Esophagus squamous epithelium (tissue), 5 donors: ENCODE measurements at regions not wholly inside any gene's neighbourhood (a gene's known extent, or its start where the extent isn't known, plus 50 kb on each side); places are given as distances from the start of the nearest gene placed in this dataset.

Source experiments
- DNase-seq: peaks from one replicate; lab custom pipeline; 2025; lab: John Stamatoyannopoulos, UW
- H3K27ac ChIP-seq, 4 donors: fragments of 200-600 bp; sonication (generic); one replicate each; pipeline ENCODE4 v1.5.1; 2016 to 2019; ENCODE audit warnings: mild to moderate bottlenecking in 1 of 4
- H3K27me3 ChIP-seq, 4 donors: fragments of 200-600 bp; sonication (generic); 1 replicate in 3 of 4; 2 replicates in 1 of 4; pipeline versions ENCODE4 v1.5.1 to v1.6.0; 2017 to 2021; ENCODE audit warnings: antibody characterized with exemption in 1 of 4
- H3K36me3 ChIP-seq, 3 donors: fragments of 200-600 bp; sonication (generic); one replicate each; pipeline ENCODE4 v1.5.1; 2016 to 2019
- H3K4me1 ChIP-seq, 3 donors: fragments of 200-600 bp; sonication (generic); one replicate each; pipeline ENCODE4 v1.5.1; 2017 to 2019
- H3K4me3 ChIP-seq, 4 donors: fragments of 200-600 bp; sonication (generic); 1 replicate in 3 of 4; 2 replicates in 1 of 4; pipeline ENCODE4 v1.5.1; 2016 to 2019; ENCODE audit warnings: mild to moderate bottlenecking in 2 of 4, moderate library complexity in 1 of 4
- H3K9me3 ChIP-seq, 3 donors: fragments of 200-600 bp; sonication (generic); one replicate each; pipeline ENCODE4 v1.5.1; 2016 to 2019
- CTCF ChIP-seq, 6 experiments: fragments of 450-650 bp in 4 of 6; fragments of 200-600 bp in 2 of 6; sonication (generic) in 2 of 6; IDR thresholded peaks; one replicate each; pipeline ENCODE4 v1.5.1; 2016 to 2019; ENCODE audit warnings: antibody characterized with exemption in 6 of 6, mild to moderate bottlenecking in 4 of 6, moderate library complexity in 4 of 6
- POLR2A ChIP-seq, 4 donors: fragments of 450-650 bp; IDR thresholded peaks; one replicate each; pipeline ENCODE4 v1.6.1; 2017; ENCODE audit warnings: antibody characterized with exemption in 4 of 4, mild to moderate bottlenecking in 4 of 4, moderate library complexity in 3 of 4
- WGBS, 2 donors: methylation state at CpG; one replicate each; pipeline ENCODE4 v1.1.5; 2018; 5-methylcytosine and 5-hydroxymethylcytosine counted together
- intact Hi-C: fragments of 100-400 bp; cut with DNase I; formaldehyde crosslinking; loops from one replicate; pipeline ENCODE4 v1.15.0; 2022
- donor health status: DM: yes; HTN: yes; CAD: no.

GRCh38 chr5:61882901-61883500 lies 423.0 kb upstream of the KIF2A start:
- no peaks in the 10 kb centered on the region for H3K27me3 ChIP-seq
- WGBS, 2 donors = 80 to 82% methylated on average over 9 of the region's 9 CpGs

DNA sequence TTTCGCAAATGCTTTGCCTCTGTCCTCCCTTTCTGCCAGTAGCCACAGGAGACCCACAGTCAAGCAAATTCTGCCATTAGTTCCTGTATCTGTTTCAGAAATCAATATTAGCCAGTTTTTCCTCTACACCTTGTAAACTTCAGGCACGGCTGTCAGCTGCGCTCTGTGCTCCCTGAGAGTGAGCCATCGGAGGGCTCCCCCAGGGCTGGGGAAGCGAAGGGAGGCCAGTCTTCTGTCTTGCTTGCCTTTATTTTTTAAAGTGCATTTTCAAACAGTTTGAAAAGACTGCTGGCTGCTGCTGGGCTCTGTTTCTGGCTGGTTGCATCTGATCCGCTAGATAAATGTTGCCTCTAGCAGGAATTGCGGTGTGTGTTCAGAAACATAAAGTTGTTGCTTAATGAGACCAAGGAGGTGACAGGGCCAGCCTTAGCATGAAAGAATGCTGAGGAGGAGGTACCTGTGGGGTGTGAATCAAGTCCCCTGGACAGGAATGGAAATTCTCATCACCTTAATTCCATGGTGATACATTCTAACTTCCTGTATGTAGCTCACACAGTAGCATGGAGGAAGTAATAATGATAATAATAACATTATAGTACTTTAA lies 421.7 kb upstream of the KIF2A start:
- Histone ChIP-seq H3K36me3 (no peaks in the 10 kb centered on the region), H3K4me3 (no peak overlapping the region), H3K9me3 (no peaks in the 10 kb centered on the region), H3K27ac (no peak overlapping the region), H3K27me3 (no peaks in the 10 kb centered on the region), H3K4me1 (no peaks in the 10 kb centered on the region)
- TF ChIP-seq POLR2A (IDR thresholded peaks at IDR 0.05) = no peak
- TF ChIP-seq CTCF (IDR thresholded peaks at IDR 0.05) = no peak
- 87 to 92% methylated on average over 7 of the region's 7 CpGs for WGBS, 2 donors
- intact Hi-C loops = no loop called here
- DNase-seq = no peak

More at GRCh38 chr5:61882901-61883500, 423.0 kb upstream of the KIF2A start:
- H3K4me1 ChIP-seq = no peaks in the 10 kb centered on the region
- H3K4me3 ChIP-seq = no peak overlapping the region
- TF ChIP-seq CTCF (IDR thresholded peaks at IDR 0.05) = no peak
- intact Hi-C loops = no loop called here
- H3K9me3 ChIP-seq = no peaks in the 10 kb centered on the region
- no peaks in the 10 kb centered on the region for H3K36me3 ChIP-seq
- no peak overlapping the region for H3K27ac ChIP-seq
- no peak for DNase-seq

- intact Hi-C loops = no loop called here
- no peak for TF ChIP-seq CTCF (IDR thresholded peaks at IDR 0.05)
- TF ChIP-seq POLR2A (IDR thresholded peaks at IDR 0.05) = no peak
- DNase-seq = no peak
- no peak overlapping the region for H3K4me3 ChIP-seq
- no peak overlapping the region for H3K27ac ChIP-seq
- no peaks in the 10 kb centered on the region for H3K36me3 ChIP-seq
- H3K9me3 ChIP-seq = peaks cover 0 to 2% (median 0%) of the 10 kb centered on the region in 3 donors
- H3K4me1 ChIP-seq = no peaks in the 10 kb centered on the region
- no peaks in the 10 kb centered on the region for H3K27me3 ChIP-seq
Measured at GRCh38 chr5:61886214-61886613, 419.8 kb upstream of the KIF2A start.

DNA sequence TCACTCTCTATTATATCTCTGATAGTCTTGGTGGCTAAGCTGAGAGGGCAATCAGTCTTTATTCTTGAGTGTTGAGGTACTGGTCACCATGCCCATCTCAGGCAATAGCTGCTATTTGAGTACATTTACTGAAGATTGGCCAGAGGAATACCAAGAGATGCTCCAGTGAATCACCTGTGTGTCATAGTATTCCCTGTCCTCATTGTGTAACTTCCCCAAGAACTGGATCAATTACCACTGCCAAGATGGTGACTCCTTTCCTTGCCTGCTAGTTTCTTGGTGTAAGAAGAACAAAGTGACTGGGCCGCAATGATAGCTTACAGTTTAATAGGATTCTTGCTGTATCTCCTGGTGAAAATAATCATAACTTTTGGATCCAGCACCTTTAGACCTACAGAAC lies 418.7 kb upstream of the KIF2A start:
- Histone ChIP-seq H3K9me3 (peaks cover 0 to 3% (median 0%) of the 10 kb centered on the region in 3 donors), H3K4me3 (no peak overlapping the region), H3K4me1 (no peaks in the 10 kb centered on the region), H3K27me3 (no peaks in the 10 kb centered on the region), H3K36me3 (no peaks in the 10 kb centered on the region), H3K27ac (no peak overlapping the region)
- intact Hi-C loops = no loop called here
- 79 to 100% methylated on average over 1 of the region's 1 CpG for WGBS, 2 donors
- TF ChIP-seq CTCF (IDR thresholded peaks at IDR 0.05) (no peak), POLR2A (IDR thresholded peaks at IDR 0.05) (no peak)
- no peak for DNase-seq

DNA sequence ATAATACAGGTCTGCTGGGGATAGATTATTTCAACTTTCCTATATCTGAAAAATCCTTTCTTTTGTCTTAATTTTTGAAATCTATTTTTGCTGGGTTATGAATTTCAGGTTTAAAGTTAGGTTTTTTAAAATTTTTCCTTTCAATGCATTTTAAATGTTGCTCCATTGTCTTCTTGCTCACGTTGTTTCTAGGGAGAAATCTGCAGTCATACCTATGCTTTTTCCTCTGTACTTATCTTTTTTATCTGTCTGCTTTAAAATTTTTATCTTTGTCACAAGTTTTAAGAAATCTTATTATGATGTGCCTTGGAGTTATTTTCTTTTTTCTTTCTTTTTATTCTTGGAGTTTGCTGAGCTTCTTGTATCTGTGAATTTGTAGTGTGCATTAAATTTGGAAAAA lies 412.0 kb upstream of the KIF2A start:
- intact Hi-C loops = no loop called here
- 61 to 74% methylated on average over 1 of the region's 1 CpG for WGBS, 2 donors
- H3K9me3 ChIP-seq = peaks cover 0 to 9% (median 0%) of the 10 kb centered on the region in 3 donors
- no peaks in the 10 kb centered on the region for H3K36me3 ChIP-seq
- no peaks in the 10 kb centered on the region for H3K27me3 ChIP-seq
- H3K4me1 ChIP-seq = no peaks in the 10 kb centered on the region
- no peak overlapping the region for H3K27ac ChIP-seq
- DNase-seq = no peak
- H3K4me3 ChIP-seq = no peak overlapping the region
- TF ChIP-seq POLR2A (IDR thresholded peaks at IDR 0.05) (no peak), CTCF (IDR thresholded peaks at IDR 0.05) (no peak)
